ENCODE measurements at regions not wholly inside any gene's neighbourhood (a gene's known extent, or its start where the extent isn't known, plus 50 kb on each side); places are given as distances from the start of the nearest gene placed in this dataset.

DNA sequence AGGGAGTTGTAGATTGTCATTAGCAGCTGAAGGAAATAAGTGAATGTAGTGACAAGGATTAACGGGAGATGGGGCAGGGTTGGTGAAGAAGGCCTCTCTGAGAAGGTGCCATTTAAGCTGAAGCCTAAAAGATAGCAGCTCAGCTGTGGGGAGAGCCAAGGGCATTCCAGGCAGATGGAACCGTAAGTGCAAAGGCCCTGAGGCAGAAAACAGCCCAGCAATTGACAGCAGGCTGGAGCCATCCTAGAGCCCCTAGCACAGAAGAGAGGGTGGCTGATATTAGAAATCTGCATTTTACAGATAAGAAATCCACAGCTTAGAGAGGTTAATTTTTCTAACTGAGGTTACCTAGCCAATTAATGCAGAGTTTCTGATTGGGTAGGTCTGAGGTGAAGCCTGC is 374.5 kb upstream of the PROK2 start:
- no peak overlapping the region for H3K4me3 ChIP-seq (ENCODE audit: low read length)
- DNase-seq: no peak
- no peak overlapping the region for H2AFZ ChIP-seq (ENCODE audit: low read length)
- no peak overlapping the region for H3K4me2 ChIP-seq (ENCODE audit: low read depth, low read length)
- no peaks in the 10 kb centered on the region for H3K9me2 ChIP-seq (replicated peaks; ENCODE audit: insufficient read depth, low read length)
- no peaks in the 10 kb centered on the region for H3K27me3 ChIP-seq (replicated peaks; ENCODE audit: insufficient read depth, low read length)
- H3K9ac ChIP-seq (ENCODE audit: low read length): no peak overlapping the region
- no peaks in the 10 kb centered on the region for H3K79me2 ChIP-seq (ENCODE audit: low read length)
- H3K36me3 ChIP-seq (replicated peaks; ENCODE audit: insufficient read depth, low read length): no peaks in the 10 kb centered on the region
- H3K27ac ChIP-seq (ENCODE audit: low read length): no peak overlapping the region
- H3F3A ChIP-seq (ENCODE audit: insufficient read depth, low read length): peaks cover 12% of the 10 kb centered on the region
- peaks cover 18% of the 10 kb centered on the region for H3K4me1 ChIP-seq (ENCODE audit: low read length)
- no peaks in the 10 kb centered on the region for H4K20me1 ChIP-seq (ENCODE audit: insufficient read depth, low read length)
- TF ChIP-seq EZH2phosphoT487 (IDR thresholded peaks at IDR 0.05; ENCODE audit: low read length): no peak
- TF ChIP-seq, protein P1, sequence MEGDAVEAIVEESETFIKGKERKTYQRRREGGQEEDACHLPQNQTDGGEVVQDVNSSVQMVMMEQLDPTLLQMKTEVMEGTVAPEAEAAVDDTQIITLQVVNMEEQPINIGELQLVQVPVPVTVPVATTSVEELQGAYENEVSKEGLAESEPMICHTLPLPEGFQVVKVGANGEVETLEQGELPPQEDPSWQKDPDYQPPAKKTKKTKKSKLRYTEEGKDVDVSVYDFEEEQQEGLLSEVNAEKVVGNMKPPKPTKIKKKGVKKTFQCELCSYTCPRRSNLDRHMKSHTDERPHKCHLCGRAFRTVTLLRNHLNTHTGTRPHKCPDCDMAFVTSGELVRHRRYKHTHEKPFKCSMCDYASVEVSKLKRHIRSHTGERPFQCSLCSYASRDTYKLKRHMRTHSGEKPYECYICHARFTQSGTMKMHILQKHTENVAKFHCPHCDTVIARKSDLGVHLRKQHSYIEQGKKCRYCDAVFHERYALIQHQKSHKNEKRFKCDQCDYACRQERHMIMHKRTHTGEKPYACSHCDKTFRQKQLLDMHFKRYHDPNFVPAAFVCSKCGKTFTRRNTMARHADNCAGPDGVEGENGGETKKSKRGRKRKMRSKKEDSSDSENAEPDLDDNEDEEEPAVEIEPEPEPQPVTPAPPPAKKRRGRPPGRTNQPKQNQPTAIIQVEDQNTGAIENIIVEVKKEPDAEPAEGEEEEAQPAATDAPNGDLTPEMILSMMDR (IDR thresholded peaks at IDR 0.05; ENCODE audit: low read length): no peak
- no peak for TF ChIP-seq EZH2 (optimal IDR thresholded peaks at IDR 0.05; ENCODE audit: low read depth, low read length)
- no peaks in the 10 kb centered on the region for H3K9me3 ChIP-seq (replicated peaks; ENCODE audit: insufficient read depth, low read length)

DNA sequence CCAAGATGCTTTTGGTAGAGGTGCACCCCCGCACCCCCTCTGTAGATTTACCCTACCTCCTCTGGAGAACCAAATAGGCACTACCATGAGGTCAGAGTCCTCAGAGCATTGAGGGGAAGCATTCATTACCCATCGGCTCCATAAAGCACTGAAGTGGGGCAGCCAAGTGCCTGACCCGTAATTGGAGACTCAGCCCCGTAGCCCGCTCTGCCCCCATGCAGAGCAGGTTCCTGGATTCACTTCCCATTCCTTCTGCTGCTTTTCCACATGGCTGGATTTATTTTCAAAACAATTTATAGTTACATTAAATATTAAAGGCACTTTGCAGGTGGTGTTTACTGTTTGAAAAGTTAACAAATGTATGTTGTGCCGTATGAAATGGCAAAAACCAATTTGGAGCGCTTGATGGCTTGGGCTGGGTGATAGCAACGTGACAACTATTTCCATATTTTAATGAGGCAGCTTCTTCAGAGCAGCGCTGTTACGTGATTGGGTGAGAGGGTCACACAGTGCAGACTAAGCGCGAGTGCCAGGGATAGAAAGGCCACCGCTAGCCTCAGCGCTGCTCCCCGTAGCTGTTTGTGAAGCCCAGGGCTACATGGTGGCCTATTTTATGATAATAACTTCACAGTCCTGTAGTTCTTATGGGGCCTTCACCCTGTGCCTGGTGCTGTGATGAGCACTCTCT is 373.8 kb upstream of the PROK2 start:
- Histone ChIP-seq H3K27me3 (replicated peaks; ENCODE audit: insufficient read depth, low read length) (no peaks in the 10 kb centered on the region), H3F3A (ENCODE audit: insufficient read depth, low read length) (peaks cover 5% of the 10 kb centered on the region), H3K9me2 (replicated peaks; ENCODE audit: insufficient read depth, low read length) (no peaks in the 10 kb centered on the region), H3K79me2 (ENCODE audit: low read length) (no peaks in the 10 kb centered on the region), H3K9ac (ENCODE audit: low read length) (no peak overlapping the region), H3K4me1 (ENCODE audit: low read length) (peaks cover 12% of the 10 kb centered on the region), H4K20me1 (ENCODE audit: insufficient read depth, low read length) (no peaks in the 10 kb centered on the region), H3K27ac (ENCODE audit: low read length) (no peak overlapping the region), H3K9me3 (replicated peaks; ENCODE audit: insufficient read depth, low read length) (no peaks in the 10 kb centered on the region), H2AFZ (ENCODE audit: low read length) (no peak overlapping the region), H3K4me3 (ENCODE audit: low read length) (no peak overlapping the region), H3K36me3 (replicated peaks; ENCODE audit: insufficient read depth, low read length) (no peaks in the 10 kb centered on the region), H3K4me2 (ENCODE audit: low read depth, low read length) (no peak overlapping the region)
- TF ChIP-seq EZH2 (optimal IDR thresholded peaks at IDR 0.05; ENCODE audit: low read depth, low read length) (no peak), EZH2phosphoT487 (IDR thresholded peaks at IDR 0.05; ENCODE audit: low read length) (no peak)
- TF ChIP-seq, protein P1 (IDR thresholded peaks at IDR 0.05; ENCODE audit: low read length): no peak
- DNase-seq: no peak

DNA sequence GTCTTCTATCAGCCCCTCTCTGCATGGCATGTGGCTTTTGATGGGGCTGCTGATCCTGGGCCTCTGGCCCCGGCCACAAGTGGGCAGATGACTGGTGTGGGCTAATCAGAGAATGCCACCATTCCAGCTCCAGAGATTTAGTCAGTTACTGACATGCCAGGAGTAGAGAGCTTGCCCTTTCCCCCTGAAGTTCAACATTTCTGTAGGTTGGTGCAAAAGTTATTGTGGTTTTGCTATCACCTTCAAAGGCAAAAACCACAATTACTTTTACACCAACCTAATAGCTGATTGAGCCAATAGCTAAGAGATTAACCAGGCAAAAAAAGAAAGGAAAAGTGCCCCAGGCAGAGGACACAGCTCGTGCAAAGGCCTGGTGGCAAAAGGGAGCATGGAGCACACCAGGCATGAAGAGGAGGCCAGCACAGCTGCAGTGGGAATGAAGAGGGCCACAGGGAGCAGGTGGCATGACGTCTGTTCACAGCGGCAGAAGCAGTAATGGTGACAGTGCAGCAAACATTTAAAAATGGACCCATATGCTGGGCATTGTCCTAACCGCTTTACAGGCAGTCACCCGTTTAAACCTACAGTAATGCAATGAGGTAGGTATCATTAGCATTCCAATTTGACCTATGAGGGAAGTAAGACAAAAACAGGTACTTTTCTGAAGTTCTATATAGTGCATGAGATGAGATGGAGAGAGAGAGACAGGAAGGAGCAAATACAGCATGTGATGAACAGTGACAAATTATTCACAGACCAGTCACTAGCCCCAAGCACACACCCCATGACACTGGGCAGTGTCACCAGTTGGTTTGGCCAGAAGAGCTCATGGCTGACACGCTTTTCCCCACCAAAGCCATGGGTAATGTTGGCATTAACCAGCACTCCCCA is 373.0 kb upstream of the PROK2 start:
- Histone ChIP-seq H3K4me1 (ENCODE audit: low read length) (peaks cover 6% of the 10 kb centered on the region), H3K79me2 (ENCODE audit: low read length) (no peaks in the 10 kb centered on the region), H3K9me2 (replicated peaks; ENCODE audit: insufficient read depth, low read length) (no peaks in the 10 kb centered on the region), H3K9ac (ENCODE audit: low read length) (no peak overlapping the region), H3K4me2 (ENCODE audit: low read depth, low read length) (no peak overlapping the region), H3F3A (ENCODE audit: insufficient read depth, low read length) (no peaks in the 10 kb centered on the region), H3K36me3 (replicated peaks; ENCODE audit: insufficient read depth, low read length) (no peaks in the 10 kb centered on the region), H2AFZ (ENCODE audit: low read length) (no peak overlapping the region), H4K20me1 (ENCODE audit: insufficient read depth, low read length) (no peaks in the 10 kb centered on the region), H3K27me3 (replicated peaks; ENCODE audit: insufficient read depth, low read length) (no peaks in the 10 kb centered on the region), H3K9me3 (replicated peaks; ENCODE audit: insufficient read depth, low read length) (no peaks in the 10 kb centered on the region), H3K4me3 (ENCODE audit: low read length) (no peak overlapping the region), H3K27ac (ENCODE audit: low read length) (no peak overlapping the region)
- no peak for DNase-seq
- no peak for TF ChIP-seq EZH2phosphoT487 (IDR thresholded peaks at IDR 0.05; ENCODE audit: low read length)
- TF ChIP-seq, protein P1 (IDR thresholded peaks at IDR 0.05; ENCODE audit: low read length): no peak
- no peak for TF ChIP-seq EZH2 (optimal IDR thresholded peaks at IDR 0.05; ENCODE audit: low read depth, low read length)
